Myocyte (in vitro differentiated cells): ENCODE measurements at regions not wholly inside any gene's neighbourhood (a gene's known extent, or its start where the extent isn't known, plus 50 kb on each side); places are given as distances from the start of the nearest gene placed in this dataset.
"Not testable (repeated sequence)": the region's sequence is repeated elsewhere in the genome, so short reads cannot be mapped to it uniquely, and the experiment has no call there.

ENCODE experiments used
- DNase-seq: peaks from one replicate; pipeline ENCODE4 v3.0.0-alpha.2; 2012; ENCODE audit warnings: low read depth

DNA sequence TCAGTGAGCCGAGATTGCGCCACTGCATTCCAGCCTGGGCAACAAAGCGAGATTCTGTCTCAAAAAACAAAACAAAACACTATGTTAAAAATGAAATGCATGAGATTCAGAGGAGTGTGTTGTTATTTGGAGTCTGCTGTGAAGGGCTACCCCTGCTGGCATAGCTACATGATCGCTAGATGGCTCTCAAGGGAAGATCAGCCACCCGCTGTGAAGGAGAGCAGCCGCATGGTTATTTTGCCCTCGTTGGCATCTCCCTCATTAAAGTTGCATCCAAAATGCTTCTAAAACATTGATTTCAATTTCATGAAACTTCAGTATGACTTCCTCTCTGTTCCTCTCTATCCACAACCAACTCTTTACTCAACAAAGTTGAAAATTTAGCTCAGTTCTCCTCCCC, 54.8 kb upstream of the NDUFV2 start:
- no peak for DNase-seq

DNA sequence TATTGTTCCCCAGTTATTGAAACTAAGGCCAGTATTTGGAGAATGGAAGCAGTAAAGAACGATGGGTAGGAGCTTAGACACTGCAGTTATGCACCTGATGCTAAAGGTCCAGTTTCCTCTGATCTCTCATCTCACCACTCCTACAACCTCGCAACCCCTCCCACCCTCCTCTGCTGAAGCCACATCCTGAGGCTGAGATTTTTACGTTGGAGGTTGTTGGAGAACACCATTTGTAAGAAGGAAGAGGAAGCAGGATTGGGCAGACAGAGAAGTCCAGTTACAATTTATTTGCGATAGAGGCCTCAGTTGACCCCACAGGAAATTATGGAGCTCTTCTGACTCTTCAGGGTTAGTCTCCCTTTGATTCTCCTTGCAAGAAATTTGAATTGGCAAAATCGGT, 54.3 kb upstream of the NDUFV2 start:
- no peak for DNase-seq

DNA sequence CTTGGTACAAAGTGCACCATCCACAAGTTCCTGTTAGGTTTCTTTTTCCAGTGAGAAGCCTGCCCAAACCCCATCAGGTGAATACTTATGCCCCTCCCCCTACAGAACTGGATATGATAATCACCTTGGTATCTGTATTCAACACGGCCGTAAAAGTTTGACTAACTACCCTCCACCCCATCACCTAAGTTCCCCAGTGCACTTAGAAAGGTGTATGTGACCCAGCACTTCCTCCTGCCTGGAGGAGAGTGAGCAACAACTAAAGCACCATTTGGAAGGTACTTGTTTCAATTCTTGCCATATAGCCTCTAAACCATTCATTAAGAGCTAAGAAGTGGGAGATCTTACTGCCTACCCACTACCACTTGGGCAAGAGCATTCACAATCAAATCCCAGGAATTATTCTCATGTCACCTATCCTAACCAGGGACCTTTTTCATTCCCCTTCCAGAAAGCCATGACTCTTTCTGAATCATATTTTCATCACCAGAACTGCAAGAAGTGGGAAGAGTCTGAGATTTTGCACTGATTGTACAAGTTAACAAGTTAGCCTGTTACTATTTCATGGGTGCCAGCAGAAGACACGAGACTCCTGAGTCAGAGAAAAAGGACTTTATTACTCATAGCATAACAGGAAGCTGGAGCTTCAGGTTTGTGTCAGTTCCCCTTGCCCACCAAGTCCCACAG, 53.5 kb upstream of the NDUFV2 start:
- DNase-seq, result no peak

DNA sequence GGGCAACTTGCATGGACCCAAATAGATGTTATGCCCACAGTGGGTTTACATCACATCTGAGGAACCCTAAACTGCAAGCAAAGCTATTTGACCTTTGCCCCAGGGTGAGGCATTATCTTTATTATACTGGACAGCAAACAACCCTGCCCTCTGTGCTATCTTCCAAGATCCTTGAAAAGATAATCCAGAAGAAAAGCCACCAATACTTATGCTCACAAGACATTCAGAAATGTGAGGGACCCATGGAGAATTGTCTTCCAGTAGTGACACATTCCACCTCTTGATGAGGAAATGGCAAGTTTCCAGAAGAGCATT, 53.0 kb upstream of the NDUFV2 start:
- no peak for DNase-seq

DNA sequence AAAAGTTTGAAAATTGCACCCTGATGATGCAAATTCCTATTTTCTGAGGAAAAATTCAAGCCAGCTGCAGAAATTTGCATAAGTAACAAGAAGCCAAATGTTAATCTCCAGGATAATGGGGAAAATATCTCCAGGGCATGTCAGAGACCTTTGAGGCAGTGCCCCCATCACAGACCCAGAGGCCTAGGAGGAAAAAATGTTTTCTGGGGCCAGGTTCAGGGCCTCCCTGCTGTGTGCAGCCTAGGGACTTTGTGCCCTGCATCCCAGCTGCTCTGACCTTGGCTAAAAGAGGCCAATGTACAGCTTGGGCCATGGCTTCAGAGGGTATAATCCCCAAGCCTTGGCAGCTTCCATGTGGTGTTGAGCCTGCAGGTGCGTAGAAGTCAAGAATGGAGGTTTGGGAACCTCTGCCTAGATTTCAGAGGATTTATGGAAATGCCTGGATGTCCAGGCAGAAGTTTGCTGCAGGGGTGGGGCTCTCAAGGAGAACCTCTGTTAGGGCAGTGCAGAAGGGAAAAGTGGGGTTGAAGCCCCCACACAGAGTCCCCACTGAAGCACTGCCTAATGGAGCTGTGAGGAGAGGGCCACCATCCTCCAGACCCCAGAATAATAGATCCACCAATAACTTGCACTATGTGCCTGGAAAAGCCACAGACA, 51.7 kb upstream of the NDUFV2 start:
- DNase-seq, result not testable (repeated sequence)
